Astrocyte of the cerebellum (primary cell): ENCODE measurements at regions not wholly inside any gene's neighbourhood (a gene's known extent, or its start where the extent isn't known, plus 50 kb on each side); places are given as distances from the start of the nearest gene placed in this dataset.

Experiments used
- DNase-seq: peaks from one replicate; pipeline ENCODE4 v3.0.0-alpha.2; 2011; ENCODE audit warnings: low read depth
- H3K4me3 ChIP-seq: 2 replicates; pipeline ENCODE4 v1.5.1; 2011; ENCODE audit warnings: mild to moderate bottlenecking, low read depth, low read length, moderate library complexity
- in situ Hi-C: cut with HindIII; loops from 2 replicates; pipeline ENCODE4 v1.10.0; 2017; ENCODE audit warnings: low sequenced_read_pairs
- TF ChIP-seq, protein P1 (sequence below): IDR thresholded peaks from 2 replicates; pipeline ENCODE4 v1.5.1; 2012; ENCODE audit warnings: low read length, low read depth, moderate library complexity, mild to moderate bottlenecking; ENCODE audit errors: missing control alignments

DNA sequence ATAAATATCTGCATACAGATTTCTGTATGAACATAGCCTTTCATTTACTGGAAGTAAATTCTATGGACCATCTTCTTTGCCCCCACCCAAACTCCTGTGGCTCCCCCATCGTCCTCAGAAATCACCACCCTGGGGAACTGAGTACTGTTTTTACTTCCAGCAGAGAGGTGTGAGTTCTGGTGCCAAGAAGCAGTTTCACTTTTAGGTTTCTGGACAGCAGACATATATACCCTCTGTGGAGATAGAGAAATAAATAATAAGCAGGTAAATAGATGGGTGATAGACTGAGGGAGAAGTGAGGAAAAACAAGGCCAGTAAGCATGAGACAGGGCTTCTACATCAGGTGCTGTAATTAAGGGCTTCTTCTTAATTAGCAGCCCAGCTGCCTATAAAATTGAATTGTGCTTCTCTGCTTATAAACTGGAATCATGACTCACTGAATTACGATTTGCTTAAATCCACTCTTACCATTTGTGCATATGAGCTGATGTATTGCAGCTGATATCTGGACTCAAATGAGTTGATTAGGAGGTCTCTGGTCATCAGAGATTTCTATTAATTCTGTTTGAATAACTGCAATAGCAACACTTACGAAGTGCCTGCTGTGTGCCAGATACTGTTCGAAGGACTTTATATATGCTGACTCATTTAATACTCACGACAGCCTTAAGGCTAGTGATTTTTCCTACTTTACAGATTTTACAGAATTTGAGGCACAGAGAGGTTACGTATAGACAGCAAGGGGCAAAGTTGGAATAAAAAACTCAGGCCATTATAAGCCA is 60.8 kb upstream of the DHX15 start:
- TF ChIP-seq, protein P1, sequence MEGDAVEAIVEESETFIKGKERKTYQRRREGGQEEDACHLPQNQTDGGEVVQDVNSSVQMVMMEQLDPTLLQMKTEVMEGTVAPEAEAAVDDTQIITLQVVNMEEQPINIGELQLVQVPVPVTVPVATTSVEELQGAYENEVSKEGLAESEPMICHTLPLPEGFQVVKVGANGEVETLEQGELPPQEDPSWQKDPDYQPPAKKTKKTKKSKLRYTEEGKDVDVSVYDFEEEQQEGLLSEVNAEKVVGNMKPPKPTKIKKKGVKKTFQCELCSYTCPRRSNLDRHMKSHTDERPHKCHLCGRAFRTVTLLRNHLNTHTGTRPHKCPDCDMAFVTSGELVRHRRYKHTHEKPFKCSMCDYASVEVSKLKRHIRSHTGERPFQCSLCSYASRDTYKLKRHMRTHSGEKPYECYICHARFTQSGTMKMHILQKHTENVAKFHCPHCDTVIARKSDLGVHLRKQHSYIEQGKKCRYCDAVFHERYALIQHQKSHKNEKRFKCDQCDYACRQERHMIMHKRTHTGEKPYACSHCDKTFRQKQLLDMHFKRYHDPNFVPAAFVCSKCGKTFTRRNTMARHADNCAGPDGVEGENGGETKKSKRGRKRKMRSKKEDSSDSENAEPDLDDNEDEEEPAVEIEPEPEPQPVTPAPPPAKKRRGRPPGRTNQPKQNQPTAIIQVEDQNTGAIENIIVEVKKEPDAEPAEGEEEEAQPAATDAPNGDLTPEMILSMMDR, result no peak
- in situ Hi-C loops, result no loop called here
- DNase-seq, result no peak
- no peak overlapping the region for H3K4me3 ChIP-seq

DNA sequence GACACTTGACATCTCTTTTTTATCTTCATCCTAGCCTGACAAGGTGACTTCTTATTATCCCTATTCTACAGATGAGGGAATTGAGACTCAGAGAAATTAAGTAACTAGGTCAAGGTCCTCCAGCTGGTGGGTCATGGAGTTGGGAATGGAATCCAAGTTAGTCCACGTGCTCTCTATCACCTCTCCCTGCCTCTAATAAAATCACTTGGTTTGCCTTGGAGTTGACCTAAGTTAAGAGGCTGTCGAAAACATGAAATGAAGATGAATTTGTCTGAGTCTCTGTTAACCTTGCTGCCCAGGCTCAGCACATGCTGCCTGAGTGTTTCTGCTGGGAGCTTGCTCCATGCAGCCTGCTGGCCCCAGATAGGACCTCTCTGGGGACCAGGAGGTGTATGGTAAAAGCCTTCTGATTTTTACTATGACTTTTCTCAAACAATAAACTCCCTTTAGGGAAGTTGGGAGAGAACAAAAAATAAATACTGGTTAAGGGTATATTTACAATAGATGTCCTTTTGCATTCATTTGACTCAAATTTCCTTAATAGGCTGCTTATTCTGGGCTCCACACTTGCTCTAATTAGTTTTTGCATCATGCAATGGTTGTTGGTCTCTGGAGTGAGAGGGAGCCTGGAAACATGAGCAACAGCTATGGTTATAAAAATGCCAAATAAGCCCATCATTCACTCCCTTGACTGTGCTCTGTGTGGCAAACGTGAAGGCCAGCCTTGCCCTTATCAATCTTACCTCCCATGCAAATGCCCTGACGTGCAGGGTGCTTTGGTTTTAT is 61.6 kb upstream of the DHX15 start:
- H3K4me3 ChIP-seq, result no peak overlapping the region
- TF ChIP-seq, protein P1, result no peak
- in situ Hi-C loops, result no loop called here
- DNase-seq, result no peak

DNA sequence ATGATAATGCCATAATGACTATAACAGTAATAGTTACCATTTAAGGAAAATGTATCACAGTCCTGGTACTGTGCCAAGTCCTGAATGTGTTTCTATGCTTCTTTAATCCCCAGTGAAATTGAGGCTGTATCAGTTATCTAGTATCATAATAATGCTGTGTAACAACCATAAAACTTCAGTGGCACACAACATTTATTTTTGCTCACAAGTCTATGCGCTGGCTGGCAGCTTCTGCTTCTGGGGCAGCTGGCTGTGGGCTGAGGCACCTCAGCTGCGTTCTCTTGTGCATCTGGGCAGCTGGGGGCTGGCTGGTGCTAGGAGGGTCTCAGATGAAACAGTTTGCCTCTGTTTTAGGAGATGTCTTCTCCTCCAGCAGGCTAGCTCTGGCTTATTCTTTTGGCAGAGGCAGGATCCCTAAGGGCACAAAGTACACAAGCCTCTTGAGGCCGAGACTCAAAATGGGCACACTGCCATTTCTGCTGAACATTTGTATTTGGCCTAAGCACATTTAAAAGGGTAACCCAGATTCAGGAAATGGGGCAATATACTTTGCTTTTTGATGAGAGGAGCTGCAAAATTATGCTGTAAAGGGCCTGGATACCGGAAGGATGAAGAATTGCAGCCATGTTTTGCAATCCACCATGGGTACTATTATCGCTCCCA is 62.6 kb upstream of the DHX15 start:
- no peak overlapping the region for H3K4me3 ChIP-seq
- in situ Hi-C loops, result no loop called here
- TF ChIP-seq, protein P1, result no peak
- no peak for DNase-seq

DNA sequence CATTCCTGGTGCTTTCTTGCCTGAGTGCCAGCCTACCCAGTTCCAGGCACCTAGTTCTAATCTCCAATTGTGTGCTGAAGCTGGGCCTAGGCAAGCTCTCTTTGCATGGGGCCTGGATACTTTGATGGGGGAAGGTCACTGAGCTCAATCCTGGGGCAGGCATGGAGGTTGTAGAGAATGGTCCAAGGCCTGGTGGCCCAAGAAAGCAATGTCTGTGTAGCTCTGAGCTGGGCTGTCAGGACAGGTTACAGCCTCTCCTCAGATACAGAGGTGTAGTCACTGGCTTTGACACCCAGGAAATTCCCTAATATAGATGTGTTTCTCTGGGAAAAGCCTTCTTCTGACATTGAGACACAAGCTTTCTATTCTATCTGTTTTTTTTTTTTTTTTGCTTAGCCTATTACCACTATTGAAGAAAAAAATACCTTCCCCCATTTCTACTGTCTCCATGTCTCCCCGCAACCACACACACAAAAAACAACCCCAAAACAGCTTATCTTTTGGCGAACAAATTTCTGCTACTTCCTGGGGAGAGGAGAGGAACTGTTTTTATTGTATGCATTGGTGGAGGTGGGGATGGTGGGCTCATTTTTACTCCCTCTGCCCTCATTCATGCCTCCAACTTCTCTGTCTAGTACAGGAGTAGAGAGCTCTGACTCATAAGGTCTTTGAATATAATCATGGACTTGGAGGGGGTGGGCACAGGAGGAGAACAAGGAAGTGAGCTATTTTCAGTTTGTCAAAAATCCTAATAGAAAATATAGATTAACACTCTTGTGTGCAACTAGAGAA is 66.7 kb upstream of the DHX15 start:
- TF ChIP-seq, protein P1, result no peak
- DNase-seq, result no peak
- in situ Hi-C loops, result no loop called here
- no peak overlapping the region for H3K4me3 ChIP-seq

DNA sequence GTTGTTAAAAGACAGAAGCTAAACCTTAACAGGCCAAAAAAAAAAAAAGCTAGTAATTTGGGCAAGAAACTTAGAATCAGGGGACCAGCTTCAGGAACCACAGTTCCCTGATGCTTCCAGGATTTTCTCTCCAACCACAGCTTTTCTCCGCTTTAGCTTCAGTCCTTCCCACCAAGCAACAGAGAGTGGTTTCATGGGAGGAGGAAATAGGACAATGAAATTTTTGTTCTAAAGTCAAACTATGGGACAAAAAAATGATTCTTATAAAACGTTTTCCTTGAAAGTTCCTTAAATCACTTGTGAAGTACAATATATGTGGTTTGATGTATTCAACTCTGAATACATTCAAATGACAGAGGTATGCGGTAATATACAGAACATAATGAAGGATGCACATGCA is 71.0 kb upstream of the DHX15 start:
- H3K4me3 ChIP-seq, result no peak overlapping the region
- in situ Hi-C loops, result no loop called here
- DNase-seq, result no peak
- TF ChIP-seq, protein P1, result no peak

DNA sequence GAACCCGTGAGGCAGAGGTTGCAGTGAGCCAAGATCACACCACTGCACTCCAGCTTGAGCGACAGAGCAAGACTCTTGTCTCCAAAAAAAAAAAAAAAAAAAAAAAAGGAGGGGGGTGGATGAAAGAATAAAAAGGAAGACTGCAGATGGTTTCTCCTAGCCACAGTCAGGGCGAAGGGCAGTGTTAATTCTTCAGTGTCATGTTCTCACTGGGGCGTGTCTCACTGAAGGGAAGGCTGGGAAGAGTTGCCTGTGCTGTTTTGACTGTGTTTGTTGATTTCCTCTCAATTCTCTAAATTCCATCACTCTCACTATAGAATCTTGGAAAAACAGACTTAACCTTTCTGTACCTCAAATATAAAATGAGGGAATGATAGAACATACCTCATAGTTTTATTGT is 71.6 kb upstream of the DHX15 start:
- H3K4me3 ChIP-seq, result no peak overlapping the region
- TF ChIP-seq, protein P1, result no peak
- in situ Hi-C loops, result no loop called here
- no peak for DNase-seq
